CD14-positive monocyte (primary cell): ENCODE measurements at regions not wholly inside any gene's neighbourhood (a gene's known extent, or its start where the extent isn't known, plus 50 kb on each side); places are given as distances from the start of the nearest gene placed in this dataset.

Source experiments
- DNase-seq, 3 donors: peaks; one replicate each; pipeline ENCODE4 v3.0.0-alpha.2; 2011 to 2022
- H2AFZ ChIP-seq: 2 replicates; pipeline ENCODE4 v1.6.0; 2012; ENCODE audit warnings: mild to moderate bottlenecking, low read depth, low read length, inconsistent platforms; ENCODE audit not compliant: insufficient read depth, poor library complexity, severe bottlenecking
- H3K27ac ChIP-seq, 2 donors: 1 replicate in 1 of 2; 2 replicates in 1 of 2; pipeline ENCODE4 v1.5.1; 2012 to 2013; ENCODE audit warnings: low read length in 2 of 2, control low read depth in 1 of 2, inconsistent platforms in 1 of 2, low read depth in 1 of 2, mild to moderate bottlenecking in 1 of 2
- H3K27me3 ChIP-seq, 2 donors: one replicate each; pipeline versions ENCODE4 v1.6.0 to v1.6.1; 2011 to 2013; ENCODE audit warnings: low read length in 2 of 2; ENCODE audit not compliant: control insufficient read depth in 2 of 2, insufficient read depth in 2 of 2
- H3K36me3 ChIP-seq, 2 donors: replicated peaks in 1 of 2; 1 replicate in 1 of 2; 2 replicates in 1 of 2; pipeline versions ENCODE4 v1.5.1 to v1.6.1; 2012 to 2013; ENCODE audit warnings: low read length in 2 of 2, control low read depth in 1 of 2, inconsistent platforms in 1 of 2, mild to moderate bottlenecking in 1 of 2; ENCODE audit not compliant: insufficient read depth in 2 of 2, control insufficient read depth in 1 of 2
- H3K4me1 ChIP-seq, 2 donors: 1 replicate in 1 of 2; 2 replicates in 1 of 2; pipeline versions ENCODE4 v1.5.1 to v1.6.1; 2012 to 2013; ENCODE audit warnings: low read length in 2 of 2, control low read depth in 1 of 2, inconsistent platforms in 1 of 2, mild to moderate bottlenecking in 1 of 2, moderate library complexity in 1 of 2; ENCODE audit not compliant: insufficient read depth in 2 of 2, control insufficient read depth in 1 of 2
- H3K4me2 ChIP-seq: replicated peaks from 2 replicates; pipeline ENCODE3; 2012; ENCODE audit warnings: low read length, moderate library complexity, mild to moderate bottlenecking; ENCODE audit not compliant: poor library complexity, severe bottlenecking; ENCODE audit errors: extremely low read depth
- H3K4me3 ChIP-seq, 3 experiments: fragments of 200-600 bp in 1 of 3; sonication (generic) in 1 of 3; replicated peaks in 1 of 3; 1 replicate in 2 of 3; 2 replicates in 1 of 3; pipeline ENCODE4 v1.5.1; 2011 to 2013; ENCODE audit warnings: low read length in 3 of 3, mild to moderate bottlenecking in 3 of 3, control low read depth in 2 of 3, low read depth in 2 of 3, inconsistent platforms in 1 of 3, moderate library complexity in 1 of 3
- H3K79me2 ChIP-seq: 2 replicates; pipeline ENCODE4 v1.6.0; 2012; ENCODE audit warnings: mild to moderate bottlenecking, control low read depth, inconsistent platforms, low read length, moderate library complexity; ENCODE audit not compliant: insufficient read depth
- H3K9ac ChIP-seq: 2 replicates; pipeline ENCODE4 v1.6.0; 2017; ENCODE audit warnings: low read length, mild to moderate bottlenecking; ENCODE audit not compliant: insufficient read depth, poor library complexity, severe bottlenecking
- H3K9me3 ChIP-seq, 2 donors: replicated peaks in 1 of 2; 1 replicate in 1 of 2; 2 replicates in 1 of 2; pipeline versions ENCODE4 v1.5.1 to v1.6.1; 2012 to 2013; ENCODE audit warnings: low read length in 2 of 2, control low read depth in 1 of 2; ENCODE audit not compliant: control insufficient read depth in 1 of 2, insufficient read depth in 1 of 2
- H4K20me1 ChIP-seq: 2 replicates; pipeline ENCODE4 v1.6.0; 2012; ENCODE audit warnings: mild to moderate bottlenecking, low read length, control low read depth, moderate library complexity; ENCODE audit not compliant: insufficient read depth
- H3K27ac Mint-ChIP-seq, 7 donors: one replicate each; pipeline ENCODE4 v1.8.0; 2020; ENCODE audit warnings: mild to moderate bottlenecking in 7 of 7, mixed read lengths in 7 of 7, moderate library complexity in 6 of 7, inconsistent platforms in 2 of 7
- H3K27me3 Mint-ChIP-seq, 3 donors: one replicate each; pipeline ENCODE4 v1.8.0; 2021 to 2022; ENCODE audit warnings: low read depth in 3 of 3, mild to moderate bottlenecking in 3 of 3, mixed read lengths in 3 of 3, moderate library complexity in 3 of 3, inconsistent platforms in 1 of 3
- H3K36me3 Mint-ChIP-seq, 2 donors: one replicate each; pipeline ENCODE4 v1.8.0; 2020; ENCODE audit warnings: mixed read lengths in 2 of 2, inconsistent platforms in 1 of 2, mild to moderate bottlenecking in 1 of 2
- H3K4me1 Mint-ChIP-seq: one replicate; pipeline ENCODE4 v1.8.0; 2020; ENCODE audit warnings: mild to moderate bottlenecking, mixed read lengths
- H3K4me3 Mint-ChIP-seq, 2 donors: one replicate each; pipeline ENCODE4 v1.8.0; 2020; ENCODE audit warnings: mild to moderate bottlenecking in 2 of 2, mixed read lengths in 2 of 2, moderate library complexity in 1 of 2
- H3K9me3 Mint-ChIP-seq, 7 donors: one replicate each; pipeline ENCODE4 v1.8.0; 2020 to 2022; ENCODE audit warnings: mixed read lengths in 7 of 7, mild to moderate bottlenecking in 6 of 7, moderate library complexity in 6 of 7, inconsistent platforms in 2 of 7
- CTCF ChIP-seq: fragments of 200-600 bp; IDR thresholded peaks from one replicate; pipeline ENCODE4 v1.8.0; 2022; ENCODE audit warnings: antibody characterized with exemption, mild to moderate bottlenecking
- WGBS: methylation state at CpG from one replicate; pipeline ENCODE4 v1.1.5; 2013; ENCODE audit warnings: missing lambda C conversion rate; ENCODE audit not compliant: insufficient coverage; 5-methylcytosine and 5-hydroxymethylcytosine counted together
- intact Hi-C, 2 donors: fragments of 100-400 bp; cut with micrococcal nuclease; formaldehyde crosslinking; loops; one replicate each; pipeline versions ENCODE4 v1.15.0 to v1.15.1; 2023

DNA sequence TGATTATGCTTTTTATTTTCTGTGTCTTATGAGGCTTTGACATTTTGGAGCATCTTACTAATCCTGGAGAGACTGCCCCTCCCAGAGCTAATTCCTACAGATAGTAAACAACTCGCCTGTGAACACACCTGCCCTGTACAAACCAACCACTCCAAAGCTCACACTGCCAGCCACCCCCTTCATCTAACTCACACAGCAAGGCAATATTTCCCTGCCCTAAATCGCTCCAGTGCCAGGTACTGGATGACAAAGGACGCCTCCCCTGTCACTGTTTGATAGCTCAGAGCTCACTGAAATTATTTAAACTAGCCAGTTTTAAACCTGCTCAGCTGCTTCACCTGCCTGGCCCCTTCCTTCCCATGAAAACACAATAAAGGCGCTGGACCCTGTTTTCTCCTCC, 535.1 kb upstream of the CELF2 start:
- H3K27ac Mint-ChIP-seq: no peak overlapping the region
- no peak for DNase-seq
- intact Hi-C loops: no loop called here

GRCh38 chr10:10489076-10489475, 528.6 kb upstream of the CELF2 start:
- Histone ChIP-seq H3K9me3 (no peaks in the 10 kb centered on the region), H2AFZ (no peak overlapping the region), H3K4me2 (no peak overlapping the region), H3K79me2 (no peaks in the 10 kb centered on the region), H3K4me3 (no peak overlapping the region), H3K27ac (no peak overlapping the region), H3K36me3 (no peaks in the 10 kb centered on the region), H4K20me1 (no peaks in the 10 kb centered on the region), H3K4me1 (no peaks in the 10 kb centered on the region), H3K9ac (no peak overlapping the region), H3K27me3 (no peaks in the 10 kb centered on the region)
- no peak for DNase-seq
- Mint-ChIP-seq H3K4me1 (no peaks in the 10 kb centered on the region), H3K4me3 (no peak overlapping the region), H3K27ac (no peak overlapping the region), H3K9me3 (peaks cover 0 to 12% (median 2%) of the 10 kb centered on the region in 7 donors), H3K27me3 (peaks cover 0 to 3% (median 2%) of the 10 kb centered on the region in 3 donors), H3K36me3 (no peaks in the 10 kb centered on the region)
- intact Hi-C loops: no loop called here
- no peak for TF ChIP-seq CTCF
- WGBS: no CpG with 5 or more reads among the region's 3 CpGs

More for the DNA sequence above, 535.1 kb upstream of the CELF2 start:
- Histone ChIP-seq H4K20me1 (no peaks in the 10 kb centered on the region), H3K27ac (no peak overlapping the region), H3K27me3 (no peaks in the 10 kb centered on the region), H3K4me2 (no peak overlapping the region), H3K9me3 (no peaks in the 10 kb centered on the region), H3K4me1 (no peaks in the 10 kb centered on the region), H2AFZ (no peak overlapping the region), H3K79me2 (no peaks in the 10 kb centered on the region), H3K9ac (no peak overlapping the region), H3K4me3 (no peak overlapping the region), H3K36me3 (no peaks in the 10 kb centered on the region)
- no peak for TF ChIP-seq CTCF
- Mint-ChIP-seq H3K9me3 (peaks cover 0 to 5% (median 0%) of the 10 kb centered on the region in 7 donors), H3K36me3 (no peaks in the 10 kb centered on the region), H3K4me3 (no peak overlapping the region), H3K27me3 (peaks cover 2 to 11% (median 10%) of the 10 kb centered on the region in 3 donors), H3K4me1 (no peaks in the 10 kb centered on the region)
- 81% methylated on average over 3 of the region's 4 CpGs for WGBS
